ENCODE measurements at regions not wholly inside any gene's neighbourhood (a gene's known extent, or its start where the extent isn't known, plus 50 kb on each side); places are given as distances from the start of the nearest gene placed in this dataset.

GRCh38 chr2:12113412-12113811 lies 367.0 kb downstream of the LPIN1 start:
- no peak for DNase-seq (ENCODE audit: low read depth in 2 of 2)

GRCh38 chr2:12114816-12115215 lies 368.4 kb downstream of the LPIN1 start:
- no peak for DNase-seq (ENCODE audit: low read depth in 2 of 2)

- DNase-seq (ENCODE audit: low read depth in 2 of 2) = no peak
These were observed 369.9 kb downstream of the LPIN1 start for GRCh38 chr2:12116228-12116750.

GRCh38 chr2:12119841-12120240 lies 373.4 kb downstream of the LPIN1 start:
- no peak for DNase-seq (ENCODE audit: low read depth in 2 of 2)

GRCh38 chr2:12120281-12121150 lies 374.1 kb downstream of the LPIN1 start:
- no peak for DNase-seq (ENCODE audit: low read depth in 2 of 2)

GRCh38 chr2:12124790-12125189 lies 378.4 kb downstream of the LPIN1 start:
- no peak for DNase-seq (ENCODE audit: low read depth in 2 of 2)

- no peak for DNase-seq (ENCODE audit: low read depth in 2 of 2)
These were observed 379.9 kb downstream of the LPIN1 start for GRCh38 chr2:12126318-12126717.

GRCh38 chr2:12127638-12128037 lies 381.2 kb downstream of the LPIN1 start:
- no peak for DNase-seq (ENCODE audit: low read depth in 2 of 2)

- DNase-seq (ENCODE audit: low read depth in 2 of 2) = no peak
These were observed 385.5 kb downstream of the LPIN1 start for GRCh38 chr2:12131975-12132374.

- no peak for DNase-seq (ENCODE audit: low read depth in 2 of 2)
These were observed 395.3 kb downstream of the LPIN1 start for GRCh38 chr2:12141618-12142258.

- DNase-seq (ENCODE audit: low read depth in 2 of 2) = no peak
These were observed 405.3 kb downstream of the LPIN1 start for GRCh38 chr2:12151716-12152115.

- no peak for DNase-seq (ENCODE audit: low read depth in 2 of 2)
These were observed 406.5 kb downstream of the LPIN1 start for GRCh38 chr2:12152888-12153287.

- no peak for DNase-seq (ENCODE audit: low read depth in 2 of 2)
These were observed 409.0 kb downstream of the LPIN1 start for GRCh38 chr2:12155303-12156051.

GRCh38 chr2:12156349-12156748 lies 409.9 kb downstream of the LPIN1 start:
- DNase-seq (ENCODE audit: low read depth in 2 of 2) = no peak

- DNase-seq (ENCODE audit: low read depth in 2 of 2) = no peak
These were observed 414.7 kb downstream of the LPIN1 start for GRCh38 chr2:12161085-12161484.

GRCh38 chr2:12162269-12163247 lies 416.1 kb downstream of the LPIN1 start:
- DNase-seq (ENCODE audit: low read depth in 2 of 2) = no peak

- DNase-seq (ENCODE audit: low read depth in 2 of 2) = no peak
These were observed 417.4 kb downstream of the LPIN1 start for GRCh38 chr2:12163866-12164265.

GRCh38 chr2:12164689-12165088 lies 418.3 kb downstream of the LPIN1 start:
- DNase-seq (ENCODE audit: low read depth in 2 of 2) = no peak

GRCh38 chr2:12167525-12168317 lies 421.3 kb downstream of the LPIN1 start:
- DNase-seq (ENCODE audit: low read depth in 2 of 2) = no peak

GRCh38 chr2:12168354-12168753 lies 421.9 kb downstream of the LPIN1 start:
- DNase-seq (ENCODE audit: low read depth in 2 of 2) = no peak
